Fibroblast of lung (primary cell): ENCODE measurements at regions not wholly inside any gene's neighbourhood (a gene's known extent, or its start where the extent isn't known, plus 50 kb on each side); places are given as distances from the start of the nearest gene placed in this dataset.

Experiments
- DNase-seq, 2 donors: peaks; one replicate each; pipeline versions ENCODE4 v3.0.0 to v3.0.0-alpha.2; 2010; ENCODE audit warnings: low read depth in 2 of 2
- H2AFZ ChIP-seq: 2 replicates; pipeline ENCODE4 v1.5.1; 2012; ENCODE audit warnings: low read length, control low read depth, inconsistent platforms
- H3K27ac ChIP-seq: 2 replicates; pipeline ENCODE4 v1.5.1; 2011; ENCODE audit warnings: low read length, control low read depth; ENCODE audit not compliant: insufficient read depth
- H3K27me3 ChIP-seq: 2 replicates; pipeline ENCODE4 v1.5.1; 2011; ENCODE audit warnings: mild to moderate bottlenecking, low read length; ENCODE audit not compliant: control insufficient read depth, insufficient read depth
- H3K36me3 ChIP-seq: 2 replicates; pipeline ENCODE4 v1.5.1; 2011; ENCODE audit warnings: low read length; ENCODE audit not compliant: control insufficient read depth, insufficient read depth
- H3K4me1 ChIP-seq: 2 replicates; pipeline ENCODE4 v1.5.1; 2011; ENCODE audit warnings: low read length; ENCODE audit not compliant: control insufficient read depth, insufficient read depth; ENCODE audit errors: extremely low read depth
- H3K4me2 ChIP-seq: 2 replicates; pipeline ENCODE4 v1.5.1; 2011; ENCODE audit warnings: low read length, control low read depth; ENCODE audit not compliant: insufficient read depth; ENCODE audit errors: extremely low read depth
- H3K4me3 ChIP-seq, 4 experiments: fragments of 200-600 bp in 1 of 4; sonication (generic) in 1 of 4; replicated peaks in 1 of 4; 2 replicates each; pipeline ENCODE4 v1.5.1; 2011 to 2016; ENCODE audit warnings: low read length in 4 of 4, low read depth in 3 of 4, mild to moderate bottlenecking in 3 of 4, control low read depth in 2 of 4, inconsistent platforms in 1 of 4, mixed read lengths in 1 of 4; ENCODE audit not compliant: insufficient read depth in 1 of 4; ENCODE audit errors: control extremely low read depth in 1 of 4
- H3K79me2 ChIP-seq: 2 replicates; pipeline ENCODE4 v1.5.1; 2012; ENCODE audit warnings: mild to moderate bottlenecking, low read length, inconsistent platforms; ENCODE audit not compliant: control insufficient read depth, insufficient read depth
- H3K9ac ChIP-seq: 2 replicates; pipeline ENCODE4 v1.5.1; 2011; ENCODE audit warnings: mild to moderate bottlenecking, low read length, control low read depth; ENCODE audit not compliant: insufficient read depth
- H3K9me3 ChIP-seq: 2 replicates; pipeline ENCODE4 v1.5.1; 2012; ENCODE audit warnings: low read depth, low read length; ENCODE audit not compliant: control insufficient read depth, insufficient read depth
- H4K20me1 ChIP-seq: 2 replicates; pipeline ENCODE4 v1.5.1; 2011; ENCODE audit warnings: low read length; ENCODE audit not compliant: control insufficient read depth, insufficient read depth; ENCODE audit errors: extremely low read depth
- CTCF ChIP-seq, 2 donors: IDR thresholded peaks in 1 of 2; conservative IDR thresholded peaks in 1 of 2; 1 replicate in 1 of 2; 2 replicates in 1 of 2; pipeline ENCODE4 v1.5.1; 2011 to 2012; ENCODE audit warnings: low read length in 2 of 2, control low read depth in 1 of 2, inconsistent platforms in 1 of 2, low read depth in 1 of 2, mild to moderate bottlenecking in 1 of 2
- EZH2 ChIP-seq: IDR thresholded peaks from 2 replicates; pipeline ENCODE4 v1.5.1; 2012; ENCODE audit warnings: low read length, control low read depth, mild to moderate bottlenecking; ENCODE audit errors: missing control alignments

- H2AFZ ChIP-seq, result no peak overlapping the region
- H3K9me3 ChIP-seq, result no peaks in the 10 kb centered on the region
- no peak overlapping the region for H3K9ac ChIP-seq
- H3K4me3 ChIP-seq, result no peak overlapping the region
- H3K4me2 ChIP-seq, result no peak overlapping the region
- H3K36me3 ChIP-seq, result no peaks in the 10 kb centered on the region
- H3K27ac ChIP-seq, result no peak overlapping the region
- no peak for DNase-seq
- H3K4me1 ChIP-seq, result no peaks in the 10 kb centered on the region
- TF ChIP-seq CTCF (conservative IDR thresholded peaks at IDR 0.05 in 1 of 2, IDR thresholded peaks at IDR 0.05 in 1 of 2; ENCODE audit: low read depth in 1 of 2, low read length in 2 of 2), result no peak
- TF ChIP-seq EZH2, result no peak
- H3K27me3 ChIP-seq, result no peaks in the 10 kb centered on the region
- H4K20me1 ChIP-seq, result no peaks in the 10 kb centered on the region
- no peaks in the 10 kb centered on the region for H3K79me2 ChIP-seq
Observed at GRCh38 chr11:15697437-15698236, 582.9 kb downstream of the INSC start.

GRCh38 chr11:15698855-15699254 lies 584.1 kb downstream of the INSC start:
- H3K36me3 ChIP-seq, result no peaks in the 10 kb centered on the region
- no peaks in the 10 kb centered on the region for H3K4me1 ChIP-seq
- no peak overlapping the region for H3K4me2 ChIP-seq
- no peak for DNase-seq
- H3K9ac ChIP-seq, result no peak overlapping the region
- H3K9me3 ChIP-seq, result no peaks in the 10 kb centered on the region
- H3K79me2 ChIP-seq, result no peaks in the 10 kb centered on the region
- no peaks in the 10 kb centered on the region for H4K20me1 ChIP-seq
- no peak overlapping the region for H3K4me3 ChIP-seq
- no peak for TF ChIP-seq EZH2
- H2AFZ ChIP-seq, result no peak overlapping the region
- no peaks in the 10 kb centered on the region for H3K27me3 ChIP-seq
- no peak overlapping the region for H3K27ac ChIP-seq

GRCh38 chr11:15699978-15700377 lies 585.3 kb downstream of the INSC start:
- no peak overlapping the region for H2AFZ ChIP-seq
- H3K36me3 ChIP-seq, result no peaks in the 10 kb centered on the region
- H3K4me3 ChIP-seq, result no peak overlapping the region
- no peak for DNase-seq
- TF ChIP-seq CTCF (conservative IDR thresholded peaks at IDR 0.05 in 1 of 2, IDR thresholded peaks at IDR 0.05 in 1 of 2; ENCODE audit: low read depth in 1 of 2, low read length in 2 of 2), result no peak
- no peaks in the 10 kb centered on the region for H3K27me3 ChIP-seq
- H3K9ac ChIP-seq, result no peak overlapping the region
- H4K20me1 ChIP-seq, result no peaks in the 10 kb centered on the region
- H3K4me1 ChIP-seq, result no peaks in the 10 kb centered on the region
- no peak overlapping the region for H3K4me2 ChIP-seq
- no peak overlapping the region for H3K27ac ChIP-seq
- no peaks in the 10 kb centered on the region for H3K79me2 ChIP-seq
- no peaks in the 10 kb centered on the region for H3K9me3 ChIP-seq
